ENCODE measurements at regions not wholly inside any gene's neighbourhood (a gene's known extent, or its start where the extent isn't known, plus 50 kb on each side); places are given as distances from the start of the nearest gene placed in this dataset.

GRCh38 chr12:125283521-125283920, 218.3 kb downstream of the AACS start:
- TF ChIP-seq, protein P1, sequence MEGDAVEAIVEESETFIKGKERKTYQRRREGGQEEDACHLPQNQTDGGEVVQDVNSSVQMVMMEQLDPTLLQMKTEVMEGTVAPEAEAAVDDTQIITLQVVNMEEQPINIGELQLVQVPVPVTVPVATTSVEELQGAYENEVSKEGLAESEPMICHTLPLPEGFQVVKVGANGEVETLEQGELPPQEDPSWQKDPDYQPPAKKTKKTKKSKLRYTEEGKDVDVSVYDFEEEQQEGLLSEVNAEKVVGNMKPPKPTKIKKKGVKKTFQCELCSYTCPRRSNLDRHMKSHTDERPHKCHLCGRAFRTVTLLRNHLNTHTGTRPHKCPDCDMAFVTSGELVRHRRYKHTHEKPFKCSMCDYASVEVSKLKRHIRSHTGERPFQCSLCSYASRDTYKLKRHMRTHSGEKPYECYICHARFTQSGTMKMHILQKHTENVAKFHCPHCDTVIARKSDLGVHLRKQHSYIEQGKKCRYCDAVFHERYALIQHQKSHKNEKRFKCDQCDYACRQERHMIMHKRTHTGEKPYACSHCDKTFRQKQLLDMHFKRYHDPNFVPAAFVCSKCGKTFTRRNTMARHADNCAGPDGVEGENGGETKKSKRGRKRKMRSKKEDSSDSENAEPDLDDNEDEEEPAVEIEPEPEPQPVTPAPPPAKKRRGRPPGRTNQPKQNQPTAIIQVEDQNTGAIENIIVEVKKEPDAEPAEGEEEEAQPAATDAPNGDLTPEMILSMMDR (IDR thresholded peaks at IDR 0.05) = no peak
- DNase-seq (ENCODE audit: low spot score) = no peak
- Histone ChIP-seq H3K4me3 (no peak overlapping the region), H3K27ac (no peak overlapping the region)

DNA sequence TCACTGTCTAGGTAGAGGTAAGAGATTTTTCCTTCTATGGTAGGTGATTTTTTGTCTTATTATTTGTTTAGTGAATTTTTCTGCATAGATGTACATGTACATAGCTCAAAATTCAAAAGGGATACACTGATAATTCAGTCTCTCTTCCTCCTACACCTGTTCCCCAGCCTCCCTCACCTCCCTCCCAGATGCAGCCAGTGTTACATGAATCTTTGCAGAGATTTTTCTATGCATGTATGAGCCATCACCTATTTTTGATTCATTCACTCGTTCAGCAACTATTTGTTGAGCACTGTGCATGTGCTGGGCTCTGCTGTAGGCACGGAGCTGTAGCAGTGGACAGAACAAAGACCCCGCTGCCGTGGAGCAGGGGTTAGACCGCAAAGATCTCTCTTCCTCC, 218.9 kb downstream of the AACS start:
- DNase-seq (ENCODE audit: low spot score) = no peak
- Histone ChIP-seq H3K4me3 (no peak overlapping the region), H3K27ac (no peak overlapping the region)
- TF ChIP-seq, protein P1 (IDR thresholded peaks at IDR 0.05) = no peak

DNA sequence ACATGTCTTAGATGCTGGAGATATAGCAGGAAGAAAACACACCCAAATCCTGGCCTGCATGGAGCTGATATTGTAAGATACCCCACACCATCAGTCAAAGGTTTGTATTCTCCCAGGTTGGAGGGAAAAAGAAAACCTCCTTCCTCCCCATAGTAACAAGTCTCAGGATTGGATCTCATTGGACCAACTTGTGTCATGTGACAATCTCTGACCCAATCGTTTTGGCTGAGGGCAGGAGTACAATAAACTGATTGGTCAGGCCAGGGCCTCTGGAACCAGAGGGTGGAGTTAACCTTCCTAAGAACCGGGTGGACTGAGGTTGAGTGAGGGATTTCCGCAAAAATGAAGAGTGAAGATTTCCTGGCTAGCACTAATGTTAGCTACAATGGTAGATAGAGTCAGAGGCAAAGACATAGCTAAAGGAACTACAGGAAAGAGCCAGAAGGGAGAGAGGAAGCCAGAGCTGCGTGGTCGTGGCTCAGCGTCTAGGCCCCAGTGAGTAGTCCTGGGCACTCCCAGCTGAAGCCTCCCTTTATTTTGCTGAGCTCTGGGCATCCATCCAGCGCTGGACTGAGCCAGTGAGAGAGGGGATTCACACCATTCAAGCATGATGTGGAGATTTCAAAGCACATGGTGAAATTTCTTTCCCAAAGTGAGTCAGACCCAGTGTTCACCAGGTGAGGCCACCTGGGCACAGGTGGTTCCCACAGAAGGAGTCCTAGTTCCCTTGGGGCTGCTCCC, 219.9 kb downstream of the AACS start:
- H3K27ac ChIP-seq = no peak overlapping the region
- TF ChIP-seq, protein P1 (IDR thresholded peaks at IDR 0.05) = no peak
- no peak overlapping the region for H3K4me3 ChIP-seq
- no peak for DNase-seq (ENCODE audit: low spot score)

DNA sequence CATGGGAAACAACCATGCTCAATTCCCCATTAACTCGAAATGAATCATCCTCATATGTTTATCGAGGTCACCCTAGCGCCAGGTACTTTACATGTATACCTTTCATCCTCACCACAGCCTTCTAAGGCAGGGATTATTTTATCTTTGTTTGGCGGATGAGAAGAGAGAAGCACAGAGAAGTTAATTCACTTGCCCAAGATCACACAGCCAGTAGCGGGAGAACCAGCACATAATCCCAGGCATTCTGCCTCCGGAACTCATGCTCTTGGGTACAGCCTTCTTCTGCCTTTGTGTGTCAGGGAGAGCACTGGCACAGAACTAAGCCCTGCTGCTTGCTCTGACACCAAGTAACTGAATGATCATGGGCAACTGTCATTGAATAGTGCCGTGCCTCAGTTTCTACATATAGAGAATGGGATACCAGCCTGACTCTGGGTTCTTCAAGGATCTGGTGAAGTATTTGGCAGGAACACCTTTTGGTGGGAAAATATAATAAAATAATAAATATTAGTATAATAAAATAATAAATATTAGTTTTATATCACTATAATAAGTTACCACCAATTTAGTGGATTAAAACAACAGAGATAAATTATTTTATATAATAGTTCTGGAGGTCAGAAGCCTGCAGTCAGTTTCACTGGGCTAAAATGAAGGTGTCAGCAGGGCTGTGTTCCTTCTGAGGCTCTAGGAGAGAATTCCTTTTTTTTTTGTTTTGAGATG, 220.9 kb downstream of the AACS start:
- TF ChIP-seq, protein P1 (IDR thresholded peaks at IDR 0.05) = no peak
- DNase-seq (ENCODE audit: low spot score) = no peak
- Histone ChIP-seq H3K4me3 (no peak overlapping the region), H3K27ac (no peak overlapping the region)

DNA sequence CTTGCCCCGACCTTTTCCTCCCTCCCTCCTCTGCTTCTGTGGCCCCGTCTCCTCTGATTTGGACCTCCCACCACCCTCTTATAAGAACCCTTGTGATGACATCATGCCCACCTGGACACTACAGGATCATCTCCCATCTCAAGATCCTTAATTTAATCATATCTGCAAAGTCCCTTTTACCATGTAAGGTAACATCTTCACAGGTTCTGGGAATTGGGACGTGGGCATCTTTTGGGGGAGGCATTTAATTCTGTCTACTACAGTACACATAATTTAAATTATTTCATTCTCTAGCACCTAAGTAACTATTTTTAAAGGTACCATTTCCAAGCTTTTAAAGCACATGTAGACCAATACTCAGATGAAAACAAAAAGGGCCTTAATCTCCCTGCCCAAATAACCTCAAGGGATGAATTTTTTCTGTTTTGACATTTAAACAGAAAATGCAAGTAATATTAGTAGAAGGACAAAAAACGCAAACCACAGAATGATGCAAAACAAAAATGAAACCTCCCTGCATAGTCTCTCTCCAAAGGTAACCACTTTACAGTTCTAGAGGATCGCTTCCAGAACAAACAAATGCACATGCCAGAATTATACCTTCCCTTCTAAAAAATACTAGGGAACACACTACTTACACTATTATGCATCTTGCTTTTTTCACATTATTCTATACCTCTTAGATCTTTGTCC, 222.1 kb downstream of the AACS start:
- DNase-seq (ENCODE audit: low spot score) = no peak
- H3K4me3 ChIP-seq = no peak overlapping the region
- TF ChIP-seq, protein P1 (IDR thresholded peaks at IDR 0.05) = no peak
- H3K27ac ChIP-seq = no peak overlapping the region

- Histone ChIP-seq H3K27ac (no peak overlapping the region), H3K4me3 (no peak overlapping the region)
- TF ChIP-seq, protein P1 (IDR thresholded peaks at IDR 0.05) = no peak
- no peak for DNase-seq (ENCODE audit: low spot score)
These were observed 224.0 kb downstream of the AACS start for GRCh38 chr12:125288931-125289928.

Data from coronary artery (tissue), 2 donors.